H9 (cell line): ENCODE measurements at regions not wholly inside any gene's neighbourhood (a gene's known extent, or its start where the extent isn't known, plus 50 kb on each side); places are given as distances from the start of the nearest gene placed in this dataset.

Source experiments
- DNase-seq: peaks from one replicate; pipeline ENCODE4 v3.0.0-alpha.2; 2017
- H2AFZ ChIP-seq: one replicate; pipeline ENCODE4 v1.6.1; 2013; ENCODE audit warnings: mild to moderate bottlenecking, low read length, control low read depth, moderate library complexity
- H2AK5ac ChIP-seq: 2 replicates; pipeline ENCODE4 v1.6.1; 2013; ENCODE audit warnings: low read length, control low read depth, mixed read lengths; ENCODE audit not compliant: insufficient read length
- H2BK120ac ChIP-seq: one replicate; pipeline ENCODE4 v1.6.1; 2013; ENCODE audit warnings: low read depth, mild to moderate bottlenecking, low read length, control low read depth, inconsistent platforms; ENCODE audit not compliant: poor library complexity, severe bottlenecking
- H2BK12ac ChIP-seq: 2 replicates; pipeline ENCODE4 v1.6.1; 2013; ENCODE audit warnings: low read length, control low read depth, mixed read lengths, low read depth; ENCODE audit not compliant: insufficient read length
- H2BK15ac ChIP-seq: 2 replicates; pipeline ENCODE4 v1.6.1; 2013; ENCODE audit warnings: low read depth, low read length, control low read depth
- H2BK20ac ChIP-seq: one replicate; pipeline ENCODE4 v1.6.1; 2013; ENCODE audit warnings: low read depth, mild to moderate bottlenecking, low read length, control low read depth, inconsistent platforms; ENCODE audit not compliant: poor library complexity, severe bottlenecking
- H2BK5ac ChIP-seq: 2 replicates; pipeline ENCODE4 v1.6.1; 2013; ENCODE audit warnings: low read length, control low read depth, mixed read lengths; ENCODE audit not compliant: insufficient read length
- H3K14ac ChIP-seq: 2 replicates; pipeline ENCODE4 v1.6.1; 2013; ENCODE audit warnings: low read length, control low read depth; ENCODE audit not compliant: insufficient read depth
- H3K18ac ChIP-seq: 2 replicates; pipeline ENCODE4 v1.6.1; 2013; ENCODE audit warnings: low read depth, mild to moderate bottlenecking, mixed read lengths, low read length, control low read depth; ENCODE audit not compliant: insufficient read length
- H3K23ac ChIP-seq: 2 replicates; pipeline ENCODE4 v1.6.1; 2013; ENCODE audit warnings: low read length, control low read depth, mixed read lengths, low read depth; ENCODE audit not compliant: insufficient read length
- H3K23me2 ChIP-seq: 2 replicates; pipeline ENCODE4 v1.6.1; 2013; ENCODE audit warnings: low read depth, mild to moderate bottlenecking, mixed read lengths, low read length, control low read depth; ENCODE audit not compliant: insufficient read length, poor library complexity, severe bottlenecking
- H3K27ac ChIP-seq: 2 replicates; pipeline ENCODE4 v1.5.1; 2013; ENCODE audit warnings: low read length, control low read depth, mixed read lengths, low read depth; ENCODE audit not compliant: insufficient read length
- H3K27me3 ChIP-seq: 2 replicates; pipeline ENCODE4 v1.6.1; 2013; ENCODE audit warnings: low read length, control low read depth, inconsistent platforms; ENCODE audit not compliant: insufficient read depth
- H3K4ac ChIP-seq: 2 replicates; pipeline ENCODE4 v1.6.1; 2013; ENCODE audit warnings: low read depth, mild to moderate bottlenecking, control low read depth, inconsistent platforms, low read length, moderate library complexity
- H3K4me1 ChIP-seq: 2 replicates; pipeline ENCODE4 v1.6.1; 2013; ENCODE audit warnings: low read length, control low read depth, inconsistent platforms; ENCODE audit not compliant: insufficient read depth
- H3K4me2 ChIP-seq: 2 replicates; pipeline ENCODE4 v1.6.1; 2013; ENCODE audit warnings: low read length, control low read depth, mixed read lengths; ENCODE audit not compliant: insufficient read length, insufficient read depth
- H3K56ac ChIP-seq: 2 replicates; pipeline ENCODE4 v1.6.1; 2013; ENCODE audit warnings: low read depth, mild to moderate bottlenecking, mixed read lengths, low read length, control low read depth; ENCODE audit not compliant: insufficient read length
- H3K79me1 ChIP-seq: 2 replicates; pipeline ENCODE4 v1.6.1; 2013; ENCODE audit warnings: low read depth, mild to moderate bottlenecking, moderate library complexity, low read length, control low read depth, inconsistent platforms; ENCODE audit not compliant: insufficient read depth, poor library complexity, severe bottlenecking
- H3K79me2 ChIP-seq: 2 replicates; pipeline ENCODE4 v1.6.1; 2013; ENCODE audit warnings: low read length, control low read depth, inconsistent platforms; ENCODE audit not compliant: insufficient read depth
- H3K9ac ChIP-seq: 2 replicates; pipeline ENCODE4 v1.6.1; 2013; ENCODE audit warnings: low read length, control low read depth, mixed read lengths; ENCODE audit not compliant: insufficient read length; ENCODE audit errors: extremely low read depth
- H3K9me3 ChIP-seq: one replicate; pipeline ENCODE4 v1.6.1; 2013; ENCODE audit warnings: low read depth, low read length, inconsistent platforms; ENCODE audit not compliant: control insufficient read depth
- H3T11ph ChIP-seq: one replicate; pipeline ENCODE4 v1.6.1; 2013; ENCODE audit warnings: mild to moderate bottlenecking, low read length, control low read depth, inconsistent platforms
- H4K20me1 ChIP-seq: one replicate; pipeline ENCODE4 v1.6.1; 2013; ENCODE audit not compliant: control insufficient read depth, insufficient read length, insufficient read depth
- H4K5ac ChIP-seq: 2 replicates; pipeline ENCODE4 v1.6.1; 2013; ENCODE audit warnings: low read depth, mild to moderate bottlenecking, mixed read lengths, low read length, control low read depth; ENCODE audit not compliant: insufficient read length
- H4K8ac ChIP-seq: replicated peaks from 2 replicates; pipeline ENCODE4 v1.6.1; 2013; ENCODE audit warnings: low read length, control low read depth, mixed read lengths, low read depth; ENCODE audit not compliant: insufficient read length
- H4K91ac ChIP-seq: 2 replicates; pipeline ENCODE4 v1.6.1; 2013; ENCODE audit warnings: low read depth, mild to moderate bottlenecking, moderate library complexity, mixed read lengths, low read length, control low read depth; ENCODE audit not compliant: insufficient read length
- H3K27ac Mint-ChIP-seq, 3 experiments: 2 replicates in 2 of 3; 3 replicates in 1 of 3; pipeline ENCODE4 v1.8.0; 2020 to 2021; ENCODE audit warnings: mixed read lengths in 3 of 3, mild to moderate bottlenecking in 1 of 3, moderate library complexity in 1 of 3
- H3K27me3 Mint-ChIP-seq: 2 replicates; pipeline ENCODE4 v1.8.0; 2021; ENCODE audit warnings: low read depth, mild to moderate bottlenecking, moderate library complexity, mixed read lengths
- H3K36me3 Mint-ChIP-seq, 3 experiments: 2 replicates in 2 of 3; 3 replicates in 1 of 3; pipeline ENCODE4 v1.8.0; 2020 to 2021; ENCODE audit warnings: low read depth in 3 of 3, mixed read lengths in 3 of 3; ENCODE audit not compliant: insufficient read depth in 1 of 3
- H3K4me1 Mint-ChIP-seq, 2 experiments: 2 replicates each; pipeline ENCODE4 v1.8.0; 2020; ENCODE audit warnings: mixed read lengths in 2 of 2
- H3K4me3 Mint-ChIP-seq, 2 experiments: 2 replicates in 1 of 2; 3 replicates in 1 of 2; pipeline ENCODE4 v1.8.0; 2020 to 2021; ENCODE audit warnings: mild to moderate bottlenecking in 2 of 2, mixed read lengths in 2 of 2, moderate library complexity in 1 of 2
- H3K9me3 Mint-ChIP-seq, 2 experiments: 2 replicates in 1 of 2; 3 replicates in 1 of 2; pipeline ENCODE4 v1.8.0; 2020; ENCODE audit warnings: mild to moderate bottlenecking in 2 of 2, mixed read lengths in 2 of 2, moderate library complexity in 1 of 2
- WGBS: extraction: QIAGEN DNeasy Blood & Tissue Kit; methylation state at CpG from one replicate; pipeline ENCODE4 v1.1.7; 2013; ENCODE audit warnings: missing lambda C conversion rate, low lambda C conversion rate, mixed read lengths; ENCODE audit not compliant: insufficient read length; ENCODE audit errors: extremely low coverage; 5-methylcytosine and 5-hydroxymethylcytosine counted together
- TF ChIP-seq, protein P1 (sequence below): fragments of 200-600 bp; sonication (generic); conservative IDR thresholded peaks from 3 replicates; pipeline ENCODE4 v1.8.0; 2021; ENCODE audit warnings: antibody characterized with exemption, mild to moderate bottlenecking

DNA sequence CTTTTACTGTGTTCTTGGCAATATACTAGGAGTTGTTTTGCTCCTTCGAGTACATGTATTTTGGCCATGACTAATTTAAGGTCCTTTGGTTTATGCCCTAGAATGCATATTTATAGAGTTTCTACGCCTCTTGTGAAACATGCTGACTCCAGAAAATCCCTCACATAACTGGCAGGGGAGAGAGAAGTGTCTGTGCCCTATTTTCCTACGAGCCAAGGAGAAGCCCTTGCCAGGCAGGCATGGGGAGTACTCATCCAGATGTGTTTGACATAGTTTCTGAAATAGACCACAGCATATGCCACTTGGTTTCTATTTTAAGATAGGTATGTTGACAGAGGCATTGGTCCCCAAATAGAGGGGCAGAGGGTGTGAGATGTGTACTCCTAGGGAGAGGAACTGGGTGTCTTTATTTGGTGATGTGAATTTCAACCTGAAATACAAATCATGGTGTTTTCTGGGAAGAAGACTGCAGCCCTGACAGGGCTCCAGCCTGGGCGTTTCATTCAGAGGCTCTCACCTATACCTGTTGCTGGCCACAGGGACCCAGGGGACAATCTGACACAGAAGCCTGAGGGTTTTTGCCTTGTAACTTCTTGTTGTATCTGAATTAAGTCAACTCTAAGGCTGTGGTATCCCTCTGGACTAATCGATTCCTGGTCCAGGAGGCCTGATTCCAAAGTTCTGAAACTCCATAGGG, 267.8 kb upstream of the C2CD4B start:
- Histone ChIP-seq H2AK5ac (no peak overlapping the region), H3K79me2 (no peaks in the 10 kb centered on the region), H4K5ac (no peak overlapping the region), H3K27me3 (no peaks in the 10 kb centered on the region), H2BK20ac (no peak overlapping the region), H3K9me3 (no peaks in the 10 kb centered on the region), H2BK12ac (no peak overlapping the region), H3K79me1 (no peaks in the 10 kb centered on the region), H2BK120ac (no peak overlapping the region), H2BK5ac (no peak overlapping the region), H4K20me1 (no peaks in the 10 kb centered on the region), H3K23me2 (no peaks in the 10 kb centered on the region), H3K14ac (no peak overlapping the region), H3K4ac (no peak overlapping the region), H3K56ac (no peak overlapping the region), H3K4me2 (no peak overlapping the region), H3K9ac (no peak overlapping the region), H3K4me1 (no peaks in the 10 kb centered on the region), H3T11ph (no peak overlapping the region), H2AFZ (no peak overlapping the region), H3K27ac (no peak overlapping the region), H4K91ac (no peak overlapping the region), H2BK15ac (no peak overlapping the region), H3K23ac (no peak overlapping the region), H3K18ac (no peak overlapping the region), H4K8ac (no peak overlapping the region)
- no CpG with 5 or more reads among the region's 5 CpGs for WGBS
- Mint-ChIP-seq H3K9me3 (peaks cover 0 to 2% of the 10 kb centered on the region in 2 experiments; a peak in 1 of 5 replicates), H3K27me3 (no peaks in the 10 kb centered on the region), H3K27ac (peak overlapping the region in 1 of 3 experiments; percentile 24; a peak in 1 of 7 replicates), H3K4me1 (no peaks in the 10 kb centered on the region), H3K4me3 (no peak overlapping the region), H3K36me3 (0 out of 7 replicates have a peak, but pooled peaks cover 0 to 3% (median 0%) of the 10 kb centered on the region in 3 experiments)
- DNase-seq, result no peak
- TF ChIP-seq, protein P1, sequence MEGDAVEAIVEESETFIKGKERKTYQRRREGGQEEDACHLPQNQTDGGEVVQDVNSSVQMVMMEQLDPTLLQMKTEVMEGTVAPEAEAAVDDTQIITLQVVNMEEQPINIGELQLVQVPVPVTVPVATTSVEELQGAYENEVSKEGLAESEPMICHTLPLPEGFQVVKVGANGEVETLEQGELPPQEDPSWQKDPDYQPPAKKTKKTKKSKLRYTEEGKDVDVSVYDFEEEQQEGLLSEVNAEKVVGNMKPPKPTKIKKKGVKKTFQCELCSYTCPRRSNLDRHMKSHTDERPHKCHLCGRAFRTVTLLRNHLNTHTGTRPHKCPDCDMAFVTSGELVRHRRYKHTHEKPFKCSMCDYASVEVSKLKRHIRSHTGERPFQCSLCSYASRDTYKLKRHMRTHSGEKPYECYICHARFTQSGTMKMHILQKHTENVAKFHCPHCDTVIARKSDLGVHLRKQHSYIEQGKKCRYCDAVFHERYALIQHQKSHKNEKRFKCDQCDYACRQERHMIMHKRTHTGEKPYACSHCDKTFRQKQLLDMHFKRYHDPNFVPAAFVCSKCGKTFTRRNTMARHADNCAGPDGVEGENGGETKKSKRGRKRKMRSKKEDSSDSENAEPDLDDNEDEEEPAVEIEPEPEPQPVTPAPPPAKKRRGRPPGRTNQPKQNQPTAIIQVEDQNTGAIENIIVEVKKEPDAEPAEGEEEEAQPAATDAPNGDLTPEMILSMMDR, result no peak
